HepG2 (cell line): ENCODE measurements at regions not wholly inside any gene's neighbourhood (a gene's known extent, or its start where the extent isn't known, plus 50 kb on each side); places are given as distances from the start of the nearest gene placed in this dataset.

ENCODE experiments used
- BRCA1 ChIP-seq: sonication (generic); formaldehyde crosslinking; IDR thresholded peaks from 2 replicates; pipeline ENCODE4 v1.4.0; 2020; ENCODE audit warnings: missing genetic modification reagents
- CTCF ChIP-seq: sonication (generic); formaldehyde crosslinking; IDR thresholded peaks from 2 replicates; pipeline ENCODE4 v1.5.0; 2020; ENCODE audit warnings: mild to moderate bottlenecking, missing genetic modification reagents, moderate library complexity
- IKZF1 ChIP-seq: fragments of 450-650 bp; IDR thresholded peaks from 2 replicates; pipeline ENCODE4 v1.7.1; 2016
- IRF1 ChIP-seq: sonication (generic); formaldehyde crosslinking; IDR thresholded peaks from 2 replicates; pipeline ENCODE4 v1.4.0; 2020; ENCODE audit warnings: low read depth, mild to moderate bottlenecking, missing genetic modification reagents
- POLR2A ChIP-seq, 2 experiments: IDR thresholded peaks; 2 replicates each; pipeline ENCODE4 v1.6.1; 2011; ENCODE audit warnings: low read depth in 2 of 2, low read length in 2 of 2, mild to moderate bottlenecking in 1 of 2, moderate library complexity in 1 of 2; ENCODE audit not compliant: insufficient read depth in 1 of 2
- PRPF4 ChIP-seq: fragments of 200-400 bp; formaldehyde crosslinking; IDR thresholded peaks from 2 replicates; pipeline ENCODE4 v1.6.1; 2016; ENCODE audit warnings: low read length, low read depth; ENCODE audit not compliant: poor library complexity, severe bottlenecking
- SAFB2 ChIP-seq: sonication (generic); formaldehyde crosslinking; IDR thresholded peaks from 2 replicates; pipeline ENCODE4 v1.5.1; 2020; ENCODE audit warnings: missing genetic modification reagents, low read depth, mild to moderate bottlenecking, borderline replicate concordance
- TARDBP ChIP-seq: sonication (generic); formaldehyde crosslinking; IDR thresholded peaks from 2 replicates; pipeline ENCODE4 v1.8.0; 2022; ENCODE audit warnings: mild to moderate bottlenecking, missing genetic modification reagents
- ZBTB20 ChIP-seq: sonication (generic); formaldehyde crosslinking; IDR thresholded peaks from 2 replicates; pipeline ENCODE4 v1.8.1; 2023; ENCODE audit warnings: missing genetic modification reagents, low read depth, mild to moderate bottlenecking, borderline replicate concordance
- ZHX1 ChIP-seq: sonication (generic); formaldehyde crosslinking; IDR thresholded peaks from 2 replicates; pipeline ENCODE4 v1.8.1; 2022; ENCODE audit warnings: low read depth, mild to moderate bottlenecking, missing genetic modification reagents
- ZNF224 ChIP-seq: sonication (generic); formaldehyde crosslinking; IDR thresholded peaks from 2 replicates; pipeline ENCODE4 v1.5.0; 2020; ENCODE audit warnings: mild to moderate bottlenecking, missing genetic modification reagents
- ZNF780A ChIP-seq: sonication (generic); formaldehyde crosslinking; IDR thresholded peaks from 2 replicates; pipeline ENCODE4 v1.8.0; 2022; ENCODE audit warnings: mild to moderate bottlenecking, missing genetic modification reagents, moderate library complexity

GRCh38 chr14:65989981-65990380 is 496.2 kb upstream of the CCDC196 start:
- TF ChIP-seq IRF1 (CRISPR knock-in tag) (no peak), ZHX1 (CRISPR knock-in tag) (no peak), ZBTB20 (CRISPR knock-in tag) (no peak), ZNF224 (CRISPR knock-in tag) (no peak), POLR2A (IDR thresholded peaks at IDR 0.05; ENCODE audit: insufficient read depth in 1 of 2, low read depth in 2 of 2, low read length in 2 of 2) (no peak), TARDBP (CRISPR knock-in tag) (no peak), BRCA1 (CRISPR knock-in tag) (no peak), ZNF780A (CRISPR knock-in tag) (no peak), SAFB2 (CRISPR knock-in tag) (no peak), IKZF1 (no peak), PRPF4 (no peak), CTCF (no peak)
